ENCODE measurements at regions not wholly inside any gene's neighbourhood (a gene's known extent, or its start where the extent isn't known, plus 50 kb on each side); places are given as distances from the start of the nearest gene placed in this dataset.

DNA sequence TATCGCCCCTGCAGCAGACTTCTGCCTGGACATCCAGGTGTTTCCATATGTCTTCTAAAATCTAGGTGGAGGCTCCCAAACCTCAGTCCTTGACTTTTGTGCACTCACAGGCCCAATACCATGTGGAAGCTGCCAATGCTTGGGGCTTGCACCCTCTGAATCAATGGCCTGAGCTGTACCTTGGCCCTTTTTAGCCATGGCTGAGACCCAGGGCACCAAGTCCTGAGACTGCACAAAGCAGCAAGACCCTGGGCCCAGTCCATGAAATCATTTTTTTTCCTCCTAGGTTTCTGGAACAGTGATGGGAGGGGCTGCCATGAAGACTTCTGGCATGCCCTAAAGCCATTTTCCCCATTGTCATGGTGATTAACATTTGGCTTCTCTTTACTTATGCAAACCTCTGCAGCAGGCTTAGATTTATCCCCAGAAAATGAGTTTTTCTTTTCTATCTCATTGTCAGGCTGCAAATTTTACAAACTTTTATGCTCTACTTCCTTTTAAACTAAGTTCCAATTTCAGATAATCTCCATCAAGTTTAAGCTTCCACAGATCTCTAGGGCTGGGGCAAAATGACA lies 1445.8 kb upstream of the FLRT2 start:
- TF ChIP-seq, protein P1, sequence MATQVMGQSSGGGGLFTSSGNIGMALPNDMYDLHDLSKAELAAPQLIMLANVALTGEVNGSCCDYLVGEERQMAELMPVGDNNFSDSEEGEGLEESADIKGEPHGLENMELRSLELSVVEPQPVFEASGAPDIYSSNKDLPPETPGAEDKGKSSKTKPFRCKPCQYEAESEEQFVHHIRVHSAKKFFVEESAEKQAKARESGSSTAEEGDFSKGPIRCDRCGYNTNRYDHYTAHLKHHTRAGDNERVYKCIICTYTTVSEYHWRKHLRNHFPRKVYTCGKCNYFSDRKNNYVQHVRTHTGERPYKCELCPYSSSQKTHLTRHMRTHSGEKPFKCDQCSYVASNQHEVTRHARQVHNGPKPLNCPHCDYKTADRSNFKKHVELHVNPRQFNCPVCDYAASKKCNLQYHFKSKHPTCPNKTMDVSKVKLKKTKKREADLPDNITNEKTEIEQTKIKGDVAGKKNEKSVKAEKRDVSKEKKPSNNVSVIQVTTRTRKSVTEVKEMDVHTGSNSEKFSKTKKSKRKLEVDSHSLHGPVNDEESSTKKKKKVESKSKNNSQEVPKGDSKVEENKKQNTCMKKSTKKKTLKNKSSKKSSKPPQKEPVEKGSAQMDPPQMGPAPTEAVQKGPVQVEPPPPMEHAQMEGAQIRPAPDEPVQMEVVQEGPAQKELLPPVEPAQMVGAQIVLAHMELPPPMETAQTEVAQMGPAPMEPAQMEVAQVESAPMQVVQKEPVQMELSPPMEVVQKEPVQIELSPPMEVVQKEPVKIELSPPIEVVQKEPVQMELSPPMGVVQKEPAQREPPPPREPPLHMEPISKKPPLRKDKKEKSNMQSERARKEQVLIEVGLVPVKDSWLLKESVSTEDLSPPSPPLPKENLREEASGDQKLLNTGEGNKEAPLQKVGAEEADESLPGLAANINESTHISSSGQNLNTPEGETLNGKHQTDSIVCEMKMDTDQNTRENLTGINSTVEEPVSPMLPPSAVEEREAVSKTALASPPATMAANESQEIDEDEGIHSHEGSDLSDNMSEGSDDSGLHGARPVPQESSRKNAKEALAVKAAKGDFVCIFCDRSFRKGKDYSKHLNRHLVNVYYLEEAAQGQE (IDR thresholded peaks at IDR 0.05; ENCODE audit: insufficient read depth in 1 of 2, low read depth in 2 of 2, low read length in 2 of 2) = no peak
- TF ChIP-seq TAF1 (IDR thresholded peaks at IDR 0.05; ENCODE audit: borderline replicate concordance, insufficient read depth, low read length) (no peak), POLR2AphosphoS5 (IDR thresholded peaks at IDR 0.05; ENCODE audit: low read depth, low read length) (no peak)
